ENCODE measurements at regions not wholly inside any gene's neighbourhood (a gene's known extent, or its start where the extent isn't known, plus 50 kb on each side); places are given as distances from the start of the nearest gene placed in this dataset.
"Not testable (repeated sequence)": the region's sequence is repeated elsewhere in the genome, so short reads cannot be mapped to it uniquely, and the experiment has no call there.

DNA sequence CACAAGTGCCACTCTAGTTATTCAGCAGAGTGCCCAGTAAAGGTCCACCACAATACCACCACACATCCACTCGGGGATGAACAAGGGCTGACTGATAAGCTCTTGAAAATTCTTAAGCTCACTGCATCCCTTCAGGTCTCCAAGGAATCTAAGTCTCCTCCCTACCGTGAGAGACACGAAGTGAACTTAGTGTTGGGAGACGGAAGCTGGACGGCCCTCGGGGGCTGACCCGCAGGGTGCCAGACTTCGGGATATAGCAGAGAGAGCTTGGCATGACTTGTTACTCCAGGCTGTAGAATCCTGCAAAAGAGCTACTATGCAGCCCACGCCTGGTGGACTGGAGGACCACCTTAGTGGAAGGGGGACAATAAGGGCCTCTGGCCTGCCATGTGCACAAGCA is 75.1 kb downstream of the LYZL1 start:
- not testable (repeated sequence) for FAIRE-seq

DNA sequence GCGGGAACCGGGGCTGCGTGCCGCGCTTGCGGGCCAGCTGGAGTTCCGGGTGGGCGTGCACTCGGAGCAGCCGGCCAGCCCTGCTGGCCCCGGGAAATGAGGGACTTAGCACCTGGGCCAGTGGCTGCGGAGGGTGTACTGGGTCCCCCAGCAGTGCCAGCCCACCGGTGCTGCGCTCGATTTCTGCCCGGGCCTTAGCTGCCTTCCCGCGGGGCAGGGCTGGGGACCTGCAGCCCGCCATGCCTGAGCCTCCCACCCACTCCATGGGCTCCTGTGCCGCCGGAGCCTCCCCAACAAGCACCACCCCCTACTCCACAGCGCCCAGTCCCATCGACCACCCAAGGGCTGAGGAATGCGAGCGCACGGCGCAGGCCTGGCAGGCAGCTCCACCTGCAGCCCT is 77.3 kb downstream of the LYZL1 start:
- FAIRE-seq, result not testable (repeated sequence)

DNA sequence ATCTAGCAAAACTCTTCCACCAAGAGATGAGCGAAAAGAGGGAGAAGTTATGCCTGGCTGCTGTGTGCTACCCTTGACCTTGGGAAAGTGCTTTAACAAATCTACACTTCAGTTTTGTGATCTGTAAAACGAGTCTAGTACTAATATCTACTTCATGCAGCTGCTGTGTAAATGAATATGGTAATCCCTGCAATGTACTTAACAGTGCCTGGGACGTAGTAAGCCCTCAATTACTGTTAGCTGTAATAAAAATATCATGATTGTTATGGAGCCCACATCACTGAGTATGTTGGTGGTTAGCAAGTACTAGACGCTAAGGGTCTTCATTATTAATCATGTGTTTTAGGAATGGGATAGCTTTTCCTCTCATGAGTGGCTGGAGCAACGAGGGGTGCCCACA is 80.5 kb downstream of the LYZL1 start:
- no peak for FAIRE-seq

DNA sequence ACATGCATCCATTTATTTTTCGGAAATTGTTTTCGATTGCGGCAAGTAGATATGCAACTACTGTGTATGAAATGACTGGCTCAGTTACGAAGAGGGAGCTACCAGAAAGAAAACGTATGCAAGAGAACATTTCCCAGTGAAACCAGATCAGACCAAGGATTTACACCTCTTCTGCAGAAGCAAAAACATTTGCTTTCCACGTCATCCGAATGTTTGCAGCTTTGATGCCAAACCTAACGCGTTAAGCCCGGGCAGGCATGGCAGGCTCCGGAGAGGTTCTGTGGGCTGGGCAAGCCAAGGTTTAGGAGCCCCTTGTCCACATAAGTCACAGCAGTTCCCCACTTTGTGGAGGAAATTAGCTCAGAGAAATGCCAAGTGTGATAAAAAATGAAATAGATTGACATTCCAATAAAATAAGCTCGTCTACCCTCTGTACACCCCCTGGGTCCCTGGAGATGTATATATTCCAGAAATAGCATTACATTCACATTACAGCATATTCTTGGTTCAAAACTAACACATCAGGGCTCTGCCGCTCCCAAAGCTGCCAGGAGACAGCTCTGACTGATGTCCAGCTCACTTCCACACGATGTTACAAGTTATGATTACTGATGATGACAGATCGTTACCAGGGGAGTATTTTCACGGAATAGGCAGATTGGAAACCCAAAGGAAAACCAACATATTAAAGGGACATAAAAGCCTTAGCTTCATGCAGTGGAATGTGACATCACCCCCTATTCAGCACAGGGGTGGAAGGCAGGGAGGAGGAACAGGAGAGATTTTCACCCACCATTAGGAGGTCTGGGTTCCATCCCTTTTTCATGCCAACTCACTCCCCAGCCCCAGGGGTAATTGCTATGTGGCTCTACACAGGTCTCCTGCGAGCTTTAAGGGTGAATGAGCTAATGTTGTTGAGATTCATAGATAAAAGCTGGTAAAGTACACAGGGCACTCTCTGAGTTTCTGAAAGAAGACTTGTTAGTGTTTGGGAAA is 81.5 kb downstream of the LYZL1 start:
- peak; percentile 100 for FAIRE-seq

DNA sequence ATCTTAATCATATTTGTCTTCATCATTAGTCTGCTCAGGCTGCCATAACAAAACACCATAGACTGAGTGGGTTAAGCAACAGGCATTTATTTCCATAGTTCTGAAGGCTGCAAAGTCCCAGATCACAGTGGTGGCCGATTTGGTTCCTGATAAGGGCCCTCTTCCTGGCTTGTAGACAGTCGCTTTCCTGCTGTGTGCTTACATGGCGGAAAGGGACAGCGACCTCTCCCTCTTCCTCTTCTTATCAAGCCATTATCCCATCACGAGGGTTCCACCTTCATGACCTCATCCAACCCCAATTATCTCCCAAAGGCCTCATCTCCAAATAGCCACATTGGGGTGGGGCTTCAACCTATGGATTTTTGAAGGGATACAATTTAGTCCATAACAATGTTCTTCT is 84.0 kb downstream of the LYZL1 start:
- FAIRE-seq, result peak; percentile 85

DNA sequence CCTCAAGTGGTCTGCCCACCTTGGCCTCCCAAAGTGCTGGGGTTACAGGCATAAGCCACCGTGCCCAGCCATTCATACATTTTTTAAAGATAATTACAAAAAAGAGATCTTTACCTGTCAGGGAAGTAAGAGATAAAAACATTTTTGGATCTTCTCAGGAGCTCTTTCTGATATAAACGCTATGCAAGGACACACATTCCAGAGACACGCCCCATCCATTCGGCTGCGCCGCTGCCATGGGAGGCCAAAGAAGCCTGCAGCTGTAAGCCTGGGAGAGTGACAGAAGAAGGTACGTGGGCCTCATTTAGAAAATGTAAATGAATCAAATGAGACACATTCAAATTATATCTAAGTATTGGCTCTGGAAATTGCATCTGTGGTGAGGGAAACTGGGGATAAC is 85.3 kb downstream of the LYZL1 start:
- no peak for FAIRE-seq

DNA sequence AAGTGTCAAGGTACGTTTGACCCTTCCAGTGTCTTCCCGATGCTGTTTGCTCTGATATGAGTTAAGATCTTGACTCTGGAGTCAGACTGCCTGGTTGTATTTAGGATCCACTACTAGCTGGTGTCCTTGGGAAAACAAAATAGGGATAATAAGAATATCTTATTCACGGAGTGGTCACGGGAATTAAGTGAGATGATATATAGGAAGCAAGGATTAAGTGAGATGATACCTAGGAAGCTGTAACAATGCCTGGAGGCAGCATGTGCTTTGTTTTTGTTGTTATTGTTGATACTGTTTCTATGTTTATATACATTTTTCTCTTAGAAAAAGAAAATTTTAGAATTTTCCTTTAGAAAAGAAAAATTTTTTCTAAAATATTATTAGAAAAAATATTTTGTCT is 87.0 kb downstream of the LYZL1 start:
- FAIRE-seq, result peak; percentile 86

DNA sequence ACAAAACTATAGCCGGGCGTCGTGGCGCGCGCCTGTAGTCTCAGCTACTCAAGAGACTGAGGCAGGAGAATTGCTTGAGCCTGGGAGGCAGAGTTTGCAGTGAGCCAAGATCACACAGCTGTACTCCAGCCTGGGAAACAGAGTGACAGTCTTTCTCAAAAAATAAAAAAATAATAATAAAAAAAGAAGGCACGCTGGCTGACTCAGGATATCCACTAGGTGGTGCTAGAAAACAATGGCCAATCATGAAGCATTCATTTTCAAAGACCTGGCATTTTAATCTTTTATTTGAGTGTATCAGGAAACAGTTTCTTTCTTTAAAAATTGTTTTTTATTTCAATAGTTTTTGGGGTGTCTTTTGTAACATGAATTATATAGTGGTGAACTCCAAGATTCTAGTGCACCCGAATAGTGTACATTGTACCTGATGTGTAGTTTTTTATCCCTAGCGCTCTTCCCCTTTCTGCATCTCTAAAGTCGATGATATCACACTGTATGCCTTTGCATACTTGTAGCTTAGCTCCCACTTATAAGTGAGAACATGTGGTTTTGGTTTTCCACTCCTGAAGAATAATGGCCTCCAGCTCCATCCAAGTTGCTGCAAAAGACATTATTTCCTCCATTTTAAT is 88.6 kb downstream of the LYZL1 start:
- FAIRE-seq, result peak; percentile 94

DNA sequence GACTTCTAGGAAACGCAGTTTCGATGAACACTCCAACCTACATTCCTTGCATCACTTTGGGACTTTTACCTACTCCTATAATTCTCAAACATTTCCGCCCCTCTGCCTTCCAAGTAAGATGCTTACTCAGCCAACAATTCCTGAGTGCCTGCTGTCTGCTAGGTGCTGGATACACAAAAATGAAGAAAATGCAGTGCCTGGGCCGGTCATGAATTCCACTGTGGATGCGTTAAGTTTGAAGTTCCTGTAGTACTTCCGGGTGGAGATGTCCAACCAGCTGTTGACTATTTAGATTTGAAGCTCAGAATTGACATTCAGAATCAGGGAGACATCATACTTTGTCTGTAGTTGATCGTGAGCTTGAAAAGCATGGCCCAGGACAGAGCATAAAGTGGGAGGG is 89.2 kb downstream of the LYZL1 start:
- FAIRE-seq, result no peak

DNA sequence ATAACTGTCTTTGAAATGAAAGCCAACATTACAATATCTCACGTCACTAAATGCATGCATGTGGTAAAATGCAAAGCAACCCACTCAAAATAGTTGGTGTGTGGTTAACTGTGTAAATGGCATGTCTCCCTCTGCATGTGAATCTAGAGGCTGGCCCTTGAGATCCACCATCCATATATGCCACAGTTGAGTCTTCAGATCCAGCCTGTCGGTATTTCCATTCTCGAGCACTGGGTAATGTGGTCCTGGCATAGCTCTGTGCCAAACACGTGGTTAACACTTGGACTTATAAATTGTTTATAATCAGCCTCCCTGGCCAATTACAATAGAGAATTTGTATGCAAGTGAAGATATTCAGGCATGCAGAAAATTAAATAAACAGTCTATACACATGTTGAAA is 90.3 kb downstream of the LYZL1 start:
- FAIRE-seq, result peak; percentile 99

DNA sequence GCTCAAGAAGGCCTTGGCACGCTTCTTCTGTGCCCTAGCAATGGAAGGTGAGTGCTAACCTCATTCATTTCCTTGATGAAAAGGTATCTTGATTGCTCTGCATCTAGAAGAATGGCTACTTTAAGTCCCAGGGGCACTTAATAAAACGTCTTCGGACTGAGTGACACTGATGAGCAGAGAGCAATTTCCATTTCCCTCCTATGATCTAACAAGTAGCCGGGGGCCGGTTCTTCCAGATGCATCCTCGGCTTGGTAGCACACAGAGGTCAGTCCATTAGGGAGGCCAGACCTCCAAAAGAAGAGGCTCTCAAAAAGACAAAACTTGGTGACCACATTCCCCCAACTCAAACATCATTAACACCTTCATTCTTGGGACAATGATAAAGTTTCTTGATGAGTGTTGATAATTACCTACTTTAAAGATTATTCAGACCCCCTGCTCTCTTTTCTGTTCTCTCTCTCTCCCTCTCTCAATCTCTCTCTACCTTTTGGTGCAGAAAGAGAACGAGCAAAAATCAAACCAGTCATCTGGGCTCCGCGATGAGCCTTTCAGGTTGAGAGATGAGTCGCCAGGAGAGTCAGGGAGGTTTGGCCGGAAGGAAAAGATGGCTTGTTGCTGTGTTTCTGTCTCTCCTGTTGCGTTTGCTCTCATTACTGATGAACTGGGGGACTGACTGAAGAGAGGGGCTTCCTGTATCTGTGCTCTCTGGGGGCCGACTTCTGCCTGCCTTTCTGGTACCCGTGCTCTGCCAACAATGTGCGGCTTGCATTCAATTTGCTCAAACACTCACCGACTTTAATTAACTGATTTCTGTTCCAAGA is 91.1 kb downstream of the LYZL1 start:
- FAIRE-seq, result not testable (repeated sequence)

DNA sequence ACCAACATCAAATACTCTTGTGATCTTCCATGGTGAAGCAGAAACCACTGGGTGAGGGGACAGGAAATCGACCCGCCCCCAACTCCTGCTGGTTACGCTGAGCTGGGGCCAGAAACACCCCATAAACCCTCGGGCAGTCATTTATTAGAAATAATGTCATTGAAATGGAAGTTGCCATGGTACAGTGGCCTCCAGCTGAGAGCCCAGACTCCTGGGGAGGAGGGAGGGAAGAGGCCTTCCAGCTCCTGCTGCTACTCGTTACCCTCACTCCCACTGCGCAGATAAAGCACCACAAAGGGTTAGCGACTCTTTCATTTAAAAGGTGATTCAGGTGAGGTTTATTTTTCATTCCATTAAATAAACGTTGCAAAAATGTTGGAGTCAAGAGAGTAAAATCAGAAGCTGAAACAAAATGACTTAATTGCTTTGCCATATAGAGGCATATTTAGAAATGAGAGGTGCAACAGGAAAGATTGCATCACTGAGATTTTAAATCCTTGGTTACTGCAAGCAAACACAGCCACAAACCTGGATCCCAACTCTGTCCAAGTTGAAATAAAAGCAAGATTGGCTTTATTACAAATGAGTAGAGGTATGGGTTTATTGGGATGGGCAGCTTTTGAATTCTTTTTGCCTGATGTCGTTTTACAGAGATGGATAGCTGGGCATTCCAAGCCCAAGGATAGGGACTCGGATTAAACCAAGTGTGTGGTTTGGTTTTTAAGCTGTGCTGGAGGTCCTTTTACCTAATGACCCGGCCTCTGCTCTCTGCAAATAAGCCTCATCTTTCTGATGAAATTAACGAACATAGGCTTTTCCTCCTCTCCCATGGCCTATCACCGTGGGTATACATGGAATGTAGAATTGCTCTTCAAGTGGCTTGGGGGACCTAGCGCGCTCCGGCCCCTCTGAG is 92.0 kb downstream of the LYZL1 start:
- FAIRE-seq, result peak; percentile 97

DNA sequence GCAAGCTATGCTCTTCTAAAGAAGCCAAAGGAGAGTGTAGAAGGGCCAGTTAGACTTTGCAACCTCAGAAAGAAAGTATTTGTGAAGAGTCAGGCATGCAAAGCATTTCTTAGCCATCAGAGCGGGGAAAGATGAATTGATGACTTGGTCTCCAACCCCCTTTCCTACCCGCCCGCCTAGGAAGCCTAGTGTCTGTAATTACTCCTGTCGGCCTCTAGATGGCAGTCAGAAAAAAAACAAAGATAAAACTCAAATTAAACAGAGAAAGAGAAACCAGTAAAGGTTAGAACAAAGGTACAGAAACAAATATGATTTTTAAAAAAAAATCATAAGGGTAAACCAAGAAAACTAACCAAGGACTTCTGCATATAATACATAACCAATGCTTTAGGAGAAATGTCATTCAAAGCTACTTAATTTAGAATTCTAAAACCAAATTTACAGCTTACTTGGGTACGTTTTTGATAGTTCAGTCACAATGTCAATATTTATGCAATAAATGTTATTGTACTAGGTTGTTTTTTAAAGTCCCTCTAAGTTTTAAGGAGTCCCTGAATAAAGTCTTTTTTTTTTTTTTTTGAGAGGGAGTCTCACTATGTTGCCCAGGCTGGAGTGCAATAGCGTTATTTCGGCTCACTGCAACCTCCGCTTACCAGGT is 97.6 kb downstream of the LYZL1 start:
- FAIRE-seq, result peak; percentile 96

DNA sequence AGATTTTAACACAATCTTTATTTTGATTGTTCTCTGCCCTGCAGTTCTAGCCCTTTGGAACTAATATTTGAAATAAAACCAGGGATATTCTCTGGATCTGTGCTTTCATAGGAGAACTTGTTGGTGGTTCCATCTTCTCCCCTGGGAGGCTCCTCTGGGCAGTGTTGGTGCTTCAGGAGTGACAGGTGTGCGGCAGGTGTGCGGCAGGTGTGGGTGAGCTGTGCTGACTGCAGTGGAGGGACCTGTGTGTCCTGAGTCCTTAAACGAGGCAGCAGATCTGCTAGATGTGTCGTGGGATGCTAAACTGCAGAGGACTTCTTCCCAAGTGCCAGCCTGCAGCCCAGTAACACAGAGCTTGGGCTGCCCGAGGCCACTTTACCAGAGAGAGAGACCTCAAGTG is 98.4 kb downstream of the LYZL1 start:
- FAIRE-seq, result no peak

DNA sequence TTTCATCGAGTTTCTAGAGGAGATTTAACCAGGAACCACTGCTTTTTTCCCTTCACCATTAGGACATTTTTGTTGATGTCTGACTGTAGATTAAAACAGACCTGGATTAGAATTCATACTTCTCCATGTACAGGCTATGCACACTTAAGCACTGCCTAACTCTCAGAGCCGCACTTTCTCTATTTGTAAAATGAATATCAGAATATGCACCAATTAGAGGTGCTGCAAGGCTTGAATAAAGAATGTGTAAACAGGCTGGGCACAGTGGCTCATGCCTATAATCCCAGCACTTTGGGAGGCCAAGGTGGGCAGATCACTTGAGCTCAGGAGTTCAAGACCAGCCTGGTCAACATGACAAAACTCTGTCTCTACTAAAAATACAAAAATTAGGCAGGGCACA is 99.2 kb downstream of the LYZL1 start:
- not testable (repeated sequence) for FAIRE-seq

DNA sequence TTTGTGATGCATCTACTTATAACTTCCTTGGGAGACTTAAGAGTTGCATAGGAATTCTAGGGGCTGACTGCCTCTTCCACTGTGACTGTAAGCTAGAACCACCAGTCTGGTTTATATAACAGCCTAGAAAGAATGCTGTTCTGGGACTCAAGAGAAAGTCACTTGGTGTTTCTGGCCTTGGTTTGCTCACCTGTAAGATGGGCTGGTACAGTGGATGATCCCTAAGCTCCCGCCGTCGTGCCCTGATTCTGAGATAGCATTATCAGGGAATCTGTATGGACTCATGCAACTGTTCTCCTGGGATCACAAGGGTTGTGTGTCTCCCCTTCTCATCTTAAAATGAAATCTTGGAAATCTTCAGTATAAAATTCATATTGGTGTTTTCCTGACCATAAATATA is 100.6 kb downstream of the LYZL1 start:
- no peak for FAIRE-seq

DNA sequence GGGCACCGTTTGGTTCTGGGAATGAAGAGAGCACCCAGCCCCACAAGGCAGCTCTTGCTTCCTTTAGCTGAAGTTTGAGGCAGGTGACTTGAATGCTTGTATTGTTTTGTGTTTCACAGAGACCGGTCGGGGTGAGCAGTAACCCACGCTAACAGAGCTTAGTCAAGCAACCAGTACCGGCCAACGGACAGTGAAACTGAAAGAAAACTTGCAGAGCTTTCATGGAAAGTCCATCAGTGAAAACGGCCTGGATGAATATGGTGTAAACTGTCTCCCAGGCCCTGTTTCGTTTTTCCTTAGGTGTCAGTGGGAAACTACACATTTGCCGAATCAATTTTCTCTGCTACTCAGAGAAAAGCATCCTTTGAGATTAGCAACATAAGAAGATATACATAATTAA is 101.1 kb downstream of the LYZL1 start:
- FAIRE-seq, result no peak

DNA sequence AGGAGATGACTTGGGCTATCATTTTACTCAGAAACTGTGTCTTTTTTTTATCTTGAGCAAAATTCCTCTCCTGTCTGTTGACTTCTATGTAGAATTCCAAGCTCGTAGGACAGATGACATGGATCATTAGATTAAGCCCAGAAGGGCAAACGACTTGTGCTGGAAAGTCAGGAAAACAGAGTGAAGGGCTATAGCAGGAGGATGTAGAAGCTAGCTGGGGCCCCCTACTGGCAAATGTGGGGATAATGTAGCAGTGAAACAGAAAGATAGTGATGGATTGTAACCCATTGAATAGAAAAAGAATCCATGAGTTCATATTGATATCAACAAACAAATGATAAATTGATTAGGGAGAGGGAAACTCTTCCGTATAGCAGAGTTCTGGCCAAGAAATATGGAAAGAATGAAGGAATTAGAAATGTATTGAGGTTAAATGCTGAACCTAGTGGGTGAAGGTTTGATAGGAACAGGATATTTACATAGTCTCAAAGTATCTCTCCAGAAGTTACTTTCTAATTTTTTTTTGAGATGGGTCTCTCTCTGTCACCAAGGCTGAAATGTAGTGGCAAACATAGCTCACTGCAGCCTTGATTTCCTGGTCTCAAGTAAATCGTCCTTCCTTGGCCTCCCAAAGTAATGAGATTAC is 103.6 kb downstream of the LYZL1 start:
- peak; percentile 99 for FAIRE-seq

DNA sequence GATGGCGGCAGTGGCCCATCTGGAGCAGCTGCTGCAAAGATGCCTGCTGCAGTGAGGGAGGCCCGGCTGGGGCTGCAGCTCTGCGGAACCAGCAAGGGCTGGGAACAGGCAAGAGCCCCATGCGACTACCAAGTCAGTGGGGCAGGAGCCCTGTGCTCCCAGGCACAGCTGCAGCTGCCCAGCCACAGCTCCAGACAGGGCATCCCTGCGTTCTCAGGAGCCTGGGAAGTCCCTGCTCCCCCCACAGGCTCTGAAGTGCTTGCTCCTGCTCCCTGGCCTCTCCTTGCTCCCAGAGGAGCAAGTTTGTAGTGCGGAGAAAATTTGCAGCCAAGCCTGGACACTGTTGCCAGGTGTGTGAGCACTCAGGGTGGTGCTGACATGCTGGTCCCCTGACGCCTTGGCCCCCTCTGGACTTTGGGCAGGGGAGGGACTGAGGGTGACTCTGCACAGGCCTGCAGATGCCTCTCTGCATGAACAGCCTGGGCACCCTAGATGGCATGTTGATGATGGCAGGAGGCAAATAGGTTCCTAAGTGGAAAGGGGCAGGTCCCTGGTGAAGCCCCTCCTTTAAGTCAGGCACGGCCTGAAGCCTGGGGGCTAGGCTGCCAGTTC is 105.6 kb downstream of the LYZL1 start:
- no peak for FAIRE-seq

DNA sequence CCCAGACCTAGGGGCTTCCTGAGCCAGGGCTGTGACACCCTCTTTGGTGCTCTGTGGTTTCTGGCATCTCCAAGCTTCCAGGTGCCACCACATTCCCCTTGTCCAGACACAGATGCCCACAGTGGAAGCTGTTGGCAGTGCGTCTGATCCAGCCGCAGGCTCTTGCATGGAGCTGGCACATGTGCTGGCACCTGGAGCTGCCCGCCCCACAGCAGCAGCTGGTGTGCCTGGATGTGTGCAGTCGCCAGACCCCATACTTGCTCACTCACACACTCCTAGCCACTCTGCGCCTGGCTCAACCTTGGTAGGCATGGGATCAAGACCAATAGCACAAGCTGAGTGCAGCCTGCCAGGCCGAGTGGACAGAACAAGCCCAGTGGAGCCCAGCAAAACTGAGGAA is 106.5 kb downstream of the LYZL1 start:
- no peak for FAIRE-seq

DNA sequence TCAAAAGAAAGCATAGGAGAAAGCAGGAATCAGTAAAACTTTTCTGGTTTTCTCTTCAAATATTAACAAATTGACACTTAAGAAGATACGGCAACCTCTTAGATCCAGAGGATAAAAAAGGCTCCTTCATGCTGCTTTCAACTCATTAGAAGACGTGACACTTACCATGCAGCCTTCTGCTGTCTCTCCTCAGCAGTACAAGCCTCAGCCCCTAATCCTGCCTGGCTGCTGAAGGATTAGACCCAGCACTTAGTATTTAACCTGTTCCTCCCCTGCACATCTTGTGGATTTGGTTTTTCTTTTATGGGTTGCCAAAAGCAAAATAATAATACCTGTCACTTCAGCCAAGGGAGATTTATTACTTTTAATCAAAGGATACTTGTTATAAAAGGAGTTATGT is 108.4 kb downstream of the LYZL1 start:
- peak; percentile 98 for FAIRE-seq
